ENCODE measurements at regions not wholly inside any gene's neighbourhood (a gene's known extent, or its start where the extent isn't known, plus 50 kb on each side); places are given as distances from the start of the nearest gene placed in this dataset.

DNA sequence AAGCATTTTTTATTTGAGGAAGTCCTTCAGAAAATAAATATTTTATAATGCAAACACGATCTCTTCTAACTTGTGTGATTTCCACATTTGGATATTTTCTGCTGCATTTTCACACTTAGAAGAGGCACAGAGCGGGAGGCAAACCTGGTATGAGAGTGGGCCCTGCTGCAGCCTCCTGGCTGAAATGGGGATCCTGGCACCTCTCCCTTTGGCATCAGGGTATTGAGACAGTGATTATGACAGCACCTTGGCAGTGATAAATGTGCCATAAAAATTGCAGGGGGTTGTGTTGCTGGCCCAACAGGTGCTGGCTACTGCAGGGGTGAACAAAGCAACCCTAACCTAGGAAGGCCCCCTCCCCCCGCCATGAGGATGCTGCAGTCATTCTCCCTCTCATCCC, 128.6 kb downstream of the TSN start:
- TF ChIP-seq, protein P1, sequence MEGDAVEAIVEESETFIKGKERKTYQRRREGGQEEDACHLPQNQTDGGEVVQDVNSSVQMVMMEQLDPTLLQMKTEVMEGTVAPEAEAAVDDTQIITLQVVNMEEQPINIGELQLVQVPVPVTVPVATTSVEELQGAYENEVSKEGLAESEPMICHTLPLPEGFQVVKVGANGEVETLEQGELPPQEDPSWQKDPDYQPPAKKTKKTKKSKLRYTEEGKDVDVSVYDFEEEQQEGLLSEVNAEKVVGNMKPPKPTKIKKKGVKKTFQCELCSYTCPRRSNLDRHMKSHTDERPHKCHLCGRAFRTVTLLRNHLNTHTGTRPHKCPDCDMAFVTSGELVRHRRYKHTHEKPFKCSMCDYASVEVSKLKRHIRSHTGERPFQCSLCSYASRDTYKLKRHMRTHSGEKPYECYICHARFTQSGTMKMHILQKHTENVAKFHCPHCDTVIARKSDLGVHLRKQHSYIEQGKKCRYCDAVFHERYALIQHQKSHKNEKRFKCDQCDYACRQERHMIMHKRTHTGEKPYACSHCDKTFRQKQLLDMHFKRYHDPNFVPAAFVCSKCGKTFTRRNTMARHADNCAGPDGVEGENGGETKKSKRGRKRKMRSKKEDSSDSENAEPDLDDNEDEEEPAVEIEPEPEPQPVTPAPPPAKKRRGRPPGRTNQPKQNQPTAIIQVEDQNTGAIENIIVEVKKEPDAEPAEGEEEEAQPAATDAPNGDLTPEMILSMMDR (IDR thresholded peaks at IDR 0.05; ENCODE audit: low read depth, low read length) = no peak
- no peak for TF ChIP-seq EZH2phosphoT487 (IDR thresholded peaks at IDR 0.05; ENCODE audit: low read depth)

All from OCI-LY3 (cell line).